OCI-LY3 (cell line): ENCODE measurements at regions not wholly inside any gene's neighbourhood (a gene's known extent, or its start where the extent isn't known, plus 50 kb on each side); places are given as distances from the start of the nearest gene placed in this dataset.

ENCODE experiments used
- H2AFZ ChIP-seq: fragments of 200-600, 300-600 bp; shearing (Covaris generic); 2 replicates; pipeline ENCODE4 v1.6.0; 2014; ENCODE audit warnings: antibody characterized with exemption, low read depth, low read length
- H3K27ac ChIP-seq: fragments of 200-600, 300-600 bp; sonication (generic); 2 replicates; pipeline ENCODE4 v1.5.1; 2014; ENCODE audit warnings: mild to moderate bottlenecking, low read length, moderate library complexity, mixed read lengths
- H3K27me3 ChIP-seq: fragments of 200-600, 300-600 bp; sonication (generic); 2 replicates; pipeline ENCODE4 v1.6.1; 2014; ENCODE audit warnings: low read depth, low read length, mixed read lengths
- H3K36me3 ChIP-seq: fragments of 200-600, 300-600 bp; sonication (generic); replicated peaks from 2 replicates; pipeline ENCODE3; 2014; ENCODE audit warnings: low read depth, low read length, mixed read lengths
- H3K4me1 ChIP-seq: fragments of 300-600, 200-600 bp; sonication (generic); 2 replicates; pipeline ENCODE4 v1.6.1; 2014; ENCODE audit warnings: low read length, mixed read lengths
- H3K4me2 ChIP-seq: fragments of 200-600, 300-600 bp; sonication (generic); 2 replicates; pipeline ENCODE4 v1.6.1; 2014; ENCODE audit warnings: low read length, mixed read lengths
- H3K4me3 ChIP-seq: fragments of 300-600, 200-600 bp; sonication (generic); 2 replicates; pipeline ENCODE4 v1.5.1; 2014; ENCODE audit warnings: antibody characterized with exemption, mild to moderate bottlenecking, low read length, moderate library complexity
- H3K79me2 ChIP-seq: fragments of 300-600, 200-600 bp; shearing (Covaris generic); 2 replicates; pipeline ENCODE4 v1.6.1; 2014; ENCODE audit warnings: mild to moderate bottlenecking, low read length, mixed read lengths
- H3K9ac ChIP-seq: fragments of 300-600, 200-600 bp; shearing (Covaris generic); 2 replicates; pipeline ENCODE4 v1.6.0; 2014; ENCODE audit warnings: mild to moderate bottlenecking, low read length, moderate library complexity
- H3K9me3 ChIP-seq: fragments of 200-600, 300-600 bp; shearing (Covaris generic); 2 replicates; pipeline ENCODE4 v1.6.1; 2014; ENCODE audit warnings: low read length, mixed read lengths; ENCODE audit not compliant: insufficient read depth
- H4K20me1 ChIP-seq: fragments of 200-600, 300-600 bp; sonication (generic); 2 replicates; pipeline ENCODE4 v1.6.1; 2016; ENCODE audit warnings: low read length, mixed read lengths; ENCODE audit not compliant: insufficient read depth
- EZH2phosphoT487 ChIP-seq: fragments of 200-600 bp; shearing (Covaris generic); IDR thresholded peaks from 2 replicates; pipeline ENCODE4 v1.6.1; 2018; ENCODE audit warnings: antibody characterized with exemption, mixed run types, low read depth
- TF ChIP-seq, protein P1 (sequence below): fragments of 200-600, 300-600 bp; sonication (generic); IDR thresholded peaks from 2 replicates; pipeline ENCODE4 v1.5.1; 2014; ENCODE audit warnings: antibody characterized with exemption, low read length, low read depth

DNA sequence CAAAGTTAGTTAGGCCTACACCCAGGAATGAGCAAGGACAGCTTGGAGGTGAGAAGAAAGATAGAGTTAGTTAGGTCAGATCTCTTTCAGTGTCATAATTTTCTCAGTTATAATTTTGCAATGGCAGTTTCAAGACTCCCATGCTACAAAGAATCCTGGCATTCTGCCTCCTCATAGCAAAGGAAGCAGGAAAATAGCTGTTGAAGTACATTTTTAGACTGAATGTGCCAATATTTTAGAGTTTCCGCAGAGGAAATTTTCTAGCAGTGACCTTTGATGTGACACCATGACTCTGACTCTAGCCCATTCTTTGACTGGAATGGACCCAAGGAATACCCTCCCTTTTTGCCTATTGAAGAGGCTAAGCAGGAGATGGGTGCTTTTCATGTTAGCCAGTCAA is 371.7 kb downstream of the PIK3C3 start:
- H3K79me2 ChIP-seq, result no peaks in the 10 kb centered on the region
- H3K4me1 ChIP-seq, result no peaks in the 10 kb centered on the region
- H3K27me3 ChIP-seq, result no peaks in the 10 kb centered on the region
- no peak overlapping the region for H3K9ac ChIP-seq
- H3K4me3 ChIP-seq, result no peak overlapping the region
- H3K9me3 ChIP-seq, result no peaks in the 10 kb centered on the region
- H2AFZ ChIP-seq, result no peak overlapping the region
- H4K20me1 ChIP-seq, result no peaks in the 10 kb centered on the region
- TF ChIP-seq, protein P1, sequence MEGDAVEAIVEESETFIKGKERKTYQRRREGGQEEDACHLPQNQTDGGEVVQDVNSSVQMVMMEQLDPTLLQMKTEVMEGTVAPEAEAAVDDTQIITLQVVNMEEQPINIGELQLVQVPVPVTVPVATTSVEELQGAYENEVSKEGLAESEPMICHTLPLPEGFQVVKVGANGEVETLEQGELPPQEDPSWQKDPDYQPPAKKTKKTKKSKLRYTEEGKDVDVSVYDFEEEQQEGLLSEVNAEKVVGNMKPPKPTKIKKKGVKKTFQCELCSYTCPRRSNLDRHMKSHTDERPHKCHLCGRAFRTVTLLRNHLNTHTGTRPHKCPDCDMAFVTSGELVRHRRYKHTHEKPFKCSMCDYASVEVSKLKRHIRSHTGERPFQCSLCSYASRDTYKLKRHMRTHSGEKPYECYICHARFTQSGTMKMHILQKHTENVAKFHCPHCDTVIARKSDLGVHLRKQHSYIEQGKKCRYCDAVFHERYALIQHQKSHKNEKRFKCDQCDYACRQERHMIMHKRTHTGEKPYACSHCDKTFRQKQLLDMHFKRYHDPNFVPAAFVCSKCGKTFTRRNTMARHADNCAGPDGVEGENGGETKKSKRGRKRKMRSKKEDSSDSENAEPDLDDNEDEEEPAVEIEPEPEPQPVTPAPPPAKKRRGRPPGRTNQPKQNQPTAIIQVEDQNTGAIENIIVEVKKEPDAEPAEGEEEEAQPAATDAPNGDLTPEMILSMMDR, result no peak
- no peak for TF ChIP-seq EZH2phosphoT487
- no peak overlapping the region for H3K4me2 ChIP-seq
- no peak overlapping the region for H3K27ac ChIP-seq
- H3K36me3 ChIP-seq, result no peaks in the 10 kb centered on the region

DNA sequence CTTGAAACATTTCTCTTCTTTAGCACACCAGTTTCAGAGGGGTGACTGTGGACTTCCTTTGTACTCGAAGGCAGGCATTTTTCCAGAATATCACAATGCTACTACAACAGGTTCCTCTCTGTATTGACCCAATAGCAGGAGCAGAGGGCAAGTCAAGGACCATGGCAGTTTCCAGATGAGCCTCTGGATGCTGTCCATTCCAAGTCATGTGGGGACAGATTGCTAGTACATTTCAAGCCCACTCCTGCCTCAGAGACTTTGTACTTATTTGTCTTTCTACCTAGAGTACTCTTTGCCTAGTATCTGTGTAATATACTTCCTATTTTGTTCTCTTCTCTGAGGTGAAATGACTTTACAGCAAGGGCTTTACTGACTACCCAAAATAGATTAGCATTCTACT is 373.9 kb downstream of the PIK3C3 start:
- Histone ChIP-seq H3K27me3 (no peaks in the 10 kb centered on the region), H2AFZ (no peak overlapping the region), H3K4me2 (no peak overlapping the region), H3K4me1 (no peaks in the 10 kb centered on the region), H3K36me3 (no peaks in the 10 kb centered on the region), H3K9me3 (no peaks in the 10 kb centered on the region), H3K4me3 (no peak overlapping the region), H3K27ac (no peak overlapping the region), H3K79me2 (no peaks in the 10 kb centered on the region), H4K20me1 (no peaks in the 10 kb centered on the region), H3K9ac (no peak overlapping the region)
- no peak for TF ChIP-seq EZH2phosphoT487

DNA sequence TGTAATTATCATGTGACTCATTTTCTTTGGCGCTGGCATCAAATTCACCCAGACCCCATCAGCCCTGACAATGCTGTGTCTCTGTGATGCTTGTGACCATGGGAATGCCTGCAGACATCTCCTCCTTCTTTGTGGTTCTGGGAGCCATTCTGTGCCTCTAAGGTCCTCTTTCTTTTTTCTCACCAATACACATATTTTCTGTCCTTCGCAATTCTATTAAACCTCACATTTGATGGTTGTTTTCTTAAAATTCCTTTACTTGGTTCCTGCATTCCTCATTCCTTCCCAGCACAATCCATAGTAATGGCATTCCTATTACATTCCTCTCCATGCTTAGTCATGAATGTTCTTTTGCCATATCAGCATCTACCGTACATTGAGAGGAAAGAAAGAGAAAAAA is 375.3 kb downstream of the PIK3C3 start:
- TF ChIP-seq EZH2phosphoT487, result no peak
- TF ChIP-seq, protein P1, result no peak
- no peak overlapping the region for H3K4me2 ChIP-seq
- H3K79me2 ChIP-seq, result no peaks in the 10 kb centered on the region
- H3K27me3 ChIP-seq, result no peaks in the 10 kb centered on the region
- no peaks in the 10 kb centered on the region for H3K36me3 ChIP-seq
- no peaks in the 10 kb centered on the region for H4K20me1 ChIP-seq
- no peak overlapping the region for H2AFZ ChIP-seq
- no peak overlapping the region for H3K27ac ChIP-seq
- no peak overlapping the region for H3K4me3 ChIP-seq
- H3K9ac ChIP-seq, result no peak overlapping the region
- H3K9me3 ChIP-seq, result no peaks in the 10 kb centered on the region
- H3K4me1 ChIP-seq, result no peaks in the 10 kb centered on the region

DNA sequence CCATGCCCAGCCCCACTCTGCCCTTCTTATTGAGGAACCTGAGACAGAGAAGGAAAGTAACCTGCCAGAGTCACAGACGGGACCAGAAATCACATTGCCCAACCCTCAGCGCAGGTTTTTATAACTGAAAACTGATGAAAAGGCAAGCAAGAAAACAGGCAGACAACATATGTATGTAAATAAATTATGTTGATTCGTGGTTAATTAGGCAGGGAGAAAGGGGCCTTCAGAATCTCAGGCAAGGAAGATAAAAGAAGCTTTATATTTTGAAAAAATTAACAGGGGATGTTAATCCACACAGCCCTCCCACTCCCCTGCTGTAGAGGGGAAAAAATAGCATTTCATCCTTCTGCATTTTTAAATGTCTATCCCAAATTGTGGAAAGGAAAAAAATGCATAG is 378.5 kb downstream of the PIK3C3 start:
- Histone ChIP-seq H2AFZ (no peak overlapping the region), H4K20me1 (no peaks in the 10 kb centered on the region)

More for the DNA sequence above, 378.5 kb downstream of the PIK3C3 start:
- no peaks in the 10 kb centered on the region for H3K36me3 ChIP-seq
- no peak overlapping the region for H3K4me3 ChIP-seq
- H3K9me3 ChIP-seq, result no peaks in the 10 kb centered on the region
- H3K27me3 ChIP-seq, result no peaks in the 10 kb centered on the region
- TF ChIP-seq, protein P1, result no peak
- TF ChIP-seq EZH2phosphoT487, result no peak
- H3K4me1 ChIP-seq, result no peaks in the 10 kb centered on the region
- no peak overlapping the region for H3K9ac ChIP-seq
- no peak overlapping the region for H3K4me2 ChIP-seq
- no peak overlapping the region for H3K27ac ChIP-seq
- H3K79me2 ChIP-seq, result no peaks in the 10 kb centered on the region
